Endothelial cell of umbilical vein (primary cell): ENCODE measurements at regions not wholly inside any gene's neighbourhood (a gene's known extent, or its start where the extent isn't known, plus 50 kb on each side); places are given as distances from the start of the nearest gene placed in this dataset.
"Not testable (repeated sequence)": the region's sequence is repeated elsewhere in the genome, so short reads cannot be mapped to it uniquely, and the experiment has no call there.

ENCODE experiments used
- BruUV-seq: library from RNA; stranded (reverse); fragments of 400-500 nt; replicated peaks from 2 replicates; lab custom pipeline; 2021; lab: Mats Ljungman, UMichigan
- CTCF ChIA-PET: fragments of 300-600, 350-600 bp; sonication (Branson Sonifier 250); formaldehyde crosslinking; loops from one replicate; lab custom pipeline; 2021; ENCODE audit warnings: antibody characterized with exemption, inconsistent platforms; lab: Charles Lee
- POLR2A ChIA-PET: fragments of 300-600, 350-600 bp; sonication (Branson Sonifier 250); formaldehyde crosslinking; loops from one replicate; lab custom pipeline; 2021; ENCODE audit warnings: antibody characterized with exemption, inconsistent platforms; lab: Charles Lee
- DNase-seq: peaks from one replicate; pipeline ENCODE4 v3.0.0-alpha.2; 2011; ENCODE audit warnings: low read depth, low spot score
- FAIRE-seq: peaks from 2 replicates; lab custom pipeline; 2011; peaks lifted over from hg19 to GRCh38; lab: Jason Lieb, UNC
- H2AFZ ChIP-seq: 2 replicates; pipeline ENCODE4 v1.6.0; 2012; ENCODE audit warnings: low read depth, low read length, control low read depth, inconsistent platforms
- H3K27ac ChIP-seq: 2 replicates; pipeline ENCODE4 v1.5.1; 2011; ENCODE audit warnings: low read depth, mild to moderate bottlenecking, control low read depth, low read length, moderate library complexity; ENCODE audit not compliant: insufficient read depth
- H3K27me3 ChIP-seq, 2 experiments: 2 replicates each; pipeline versions ENCODE4 v1.6.0 to v1.6.1; 2011; ENCODE audit warnings: low read length in 2 of 2, mixed read lengths in 1 of 2; ENCODE audit not compliant: control insufficient read depth in 2 of 2, insufficient read depth in 2 of 2
- H3K36me3 ChIP-seq, 2 experiments: 2 replicates in 1 of 2; 3 replicates in 1 of 2; pipeline ENCODE4 v1.5.1; 2011; ENCODE audit warnings: low read length in 2 of 2, mild to moderate bottlenecking in 1 of 2, moderate library complexity in 1 of 2; ENCODE audit not compliant: control insufficient read depth in 2 of 2, insufficient read depth in 2 of 2; ENCODE audit errors: extremely low read depth in 1 of 2
- H3K4me1 ChIP-seq: 3 replicates; pipeline ENCODE4 v1.5.1; 2011; ENCODE audit warnings: mild to moderate bottlenecking, low read length; ENCODE audit not compliant: control insufficient read depth, insufficient read depth; ENCODE audit errors: extremely low read depth
- H3K4me2 ChIP-seq: 2 replicates; pipeline ENCODE4 v1.6.1; 2011; ENCODE audit warnings: low read length, control low read depth, mixed read lengths; ENCODE audit not compliant: insufficient read depth
- H3K4me3 ChIP-seq, 3 experiments: fragments of 200-600 bp in 1 of 3; sonication (generic), shearing (Covaris generic) in 1 of 3; replicated peaks in 1 of 3; 2 replicates each; pipeline ENCODE4 v1.5.1; 2011 to 2016; ENCODE audit warnings: control low read depth in 3 of 3, low read length in 3 of 3, mild to moderate bottlenecking in 2 of 3, inconsistent platforms in 1 of 3, low read depth in 1 of 3, moderate library complexity in 1 of 3; ENCODE audit not compliant: insufficient read depth in 1 of 3
- H3K79me2 ChIP-seq: 2 replicates; pipeline ENCODE4 v1.6.0; 2012; ENCODE audit warnings: low read length, inconsistent platforms; ENCODE audit not compliant: control insufficient read depth, insufficient read depth
- H3K9ac ChIP-seq: replicated peaks from 2 replicates; pipeline ENCODE3; 2011; ENCODE audit warnings: low read length, control low read depth; ENCODE audit not compliant: insufficient read depth; ENCODE audit errors: extremely low read depth
- H3K9me1 ChIP-seq: replicated peaks from 3 replicates; pipeline ENCODE4 v1.6.0; 2011; ENCODE audit warnings: mild to moderate bottlenecking, low read length; ENCODE audit not compliant: control insufficient read depth, insufficient read depth; ENCODE audit errors: extremely low read depth
- H3K9me3 ChIP-seq: replicated peaks from 2 replicates; pipeline ENCODE4 v1.5.1; 2012; ENCODE audit warnings: low read length, inconsistent platforms; ENCODE audit not compliant: control insufficient read depth, insufficient read depth
- H4K20me1 ChIP-seq: replicated peaks from 2 replicates; pipeline ENCODE3; 2011; ENCODE audit warnings: mild to moderate bottlenecking, low read length; ENCODE audit not compliant: control insufficient read depth, insufficient read depth; ENCODE audit errors: extremely low read depth
- dilution Hi-C: fragments of 300-500 bp; cut with MboI; formaldehyde crosslinking; loops from one replicate; pipeline ENCODE4 v1.15.0; 2019; ENCODE audit warnings: low sequenced_read_pairs; ENCODE audit not compliant: extremely low pct_ligation_motif_present
- intact Hi-C: fragments of 100-400 bp; cut with micrococcal nuclease; formaldehyde crosslinking; loops from one replicate; pipeline ENCODE4 v1.10.0; 2022

DNA sequence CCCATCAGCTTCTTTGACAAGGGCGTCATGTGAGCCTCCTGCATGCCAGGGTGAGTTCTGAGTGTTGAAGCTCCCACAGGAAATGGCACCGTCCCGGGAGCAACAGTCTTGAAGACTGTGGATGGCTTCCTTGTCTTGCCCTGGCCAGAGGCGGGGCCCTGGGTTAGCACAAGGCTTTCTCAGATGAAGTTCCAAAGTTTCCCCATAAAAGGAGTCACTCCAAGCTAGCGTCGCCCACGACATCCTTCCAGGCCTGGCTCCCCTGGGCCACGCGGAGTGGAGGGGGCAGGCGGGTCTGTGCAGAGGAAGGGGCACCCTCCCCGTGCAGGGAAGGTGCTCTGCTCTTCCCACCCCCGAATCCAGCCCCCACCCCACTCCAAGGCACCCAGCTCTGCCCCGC lies 4426.1 kb upstream of the TPTE start:
- H3K27ac ChIP-seq, H3K9me1 ChIP-seq, H3K4me1 ChIP-seq, H3K4me2 ChIP-seq, H3K9ac ChIP-seq, CTCF ChIA-PET, H3K4me3 ChIP-seq, H3K36me3 ChIP-seq, DNase-seq, dilution Hi-C loops, H2AFZ ChIP-seq, BruUV-seq, H3K9me3 ChIP-seq, FAIRE-seq, POLR2A ChIA-PET, intact Hi-C loops, H4K20me1 ChIP-seq, H3K79me2 ChIP-seq, H3K27me3 ChIP-seq: not testable (repeated sequence)

DNA sequence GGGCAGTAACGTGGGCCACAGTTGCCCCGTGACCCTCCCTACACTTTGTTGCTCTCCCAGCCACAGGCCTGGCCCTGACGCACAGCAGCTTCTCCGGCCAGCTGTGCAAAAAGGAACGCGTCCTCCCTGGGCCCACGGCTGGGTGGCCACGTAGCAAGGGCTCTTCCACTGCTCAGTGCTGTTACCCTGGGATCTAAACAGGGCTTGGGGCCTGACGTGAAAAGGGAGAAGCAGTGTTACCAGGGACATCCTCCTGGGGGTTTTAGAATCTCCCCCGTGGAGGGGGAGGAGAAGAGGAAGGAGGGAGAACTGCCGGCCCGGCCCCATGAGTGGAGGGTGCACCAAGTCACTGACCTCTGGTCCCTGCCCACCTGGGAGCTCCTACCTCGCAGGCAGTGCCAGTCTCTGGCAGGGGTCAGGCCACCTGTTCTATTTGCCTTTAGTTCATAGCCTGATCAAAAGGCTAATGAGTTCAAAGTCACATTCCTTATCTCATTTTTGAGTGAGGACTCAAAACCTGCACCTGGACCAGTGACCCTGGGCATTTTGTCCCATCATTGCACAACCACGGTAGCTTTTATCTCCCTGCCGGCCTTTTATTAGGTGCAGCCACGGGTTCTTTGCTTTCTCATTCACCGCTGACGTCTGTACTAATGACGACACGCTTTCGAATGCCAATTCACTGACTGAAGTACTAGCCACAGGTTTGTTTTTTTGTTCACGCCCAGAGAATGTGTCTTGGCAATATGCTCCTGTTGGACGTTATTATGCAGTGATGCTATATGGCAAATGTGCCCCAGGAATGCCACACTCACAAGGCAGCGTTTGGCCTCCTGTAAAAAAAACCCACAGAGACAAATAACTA lies 4424.6 kb upstream of the TPTE start:
- H4K20me1 ChIP-seq, H3K27ac ChIP-seq, DNase-seq, H3K9me1 ChIP-seq, FAIRE-seq, H3K4me2 ChIP-seq, H2AFZ ChIP-seq, CTCF ChIA-PET, dilution Hi-C loops, H3K4me3 ChIP-seq, H3K79me2 ChIP-seq, intact Hi-C loops, H3K4me1 ChIP-seq, H3K36me3 ChIP-seq, BruUV-seq, H3K9ac ChIP-seq, H3K27me3 ChIP-seq, POLR2A ChIA-PET, H3K9me3 ChIP-seq: not testable (repeated sequence)

DNA sequence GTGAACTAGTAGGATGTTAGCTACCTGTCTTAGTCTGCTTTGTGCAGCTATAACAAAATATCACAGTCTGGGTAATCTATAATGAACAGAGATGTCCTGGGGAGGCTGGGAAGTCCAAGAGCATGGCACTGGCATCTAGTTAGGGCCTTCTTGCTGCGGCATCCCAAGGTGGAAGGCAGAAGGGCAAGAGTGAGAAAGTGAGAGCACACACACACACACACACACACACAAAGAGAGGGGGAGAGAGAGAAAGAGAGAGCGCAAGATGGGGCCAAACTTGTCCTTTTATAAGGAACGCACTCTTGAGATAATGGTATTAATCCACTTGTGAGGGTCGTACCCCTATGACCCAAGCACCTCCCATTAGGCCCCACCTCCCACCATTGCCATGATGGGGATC lies 4423.6 kb upstream of the TPTE start:
- H3K27ac ChIP-seq, H2AFZ ChIP-seq, H3K9me1 ChIP-seq, H3K9ac ChIP-seq, intact Hi-C loops, H3K27me3 ChIP-seq, BruUV-seq, H3K4me1 ChIP-seq, H3K79me2 ChIP-seq, H3K4me3 ChIP-seq, dilution Hi-C loops, H3K4me2 ChIP-seq, DNase-seq, H3K9me3 ChIP-seq, CTCF ChIA-PET, H3K36me3 ChIP-seq, H4K20me1 ChIP-seq, FAIRE-seq, POLR2A ChIA-PET: not testable (repeated sequence)

DNA sequence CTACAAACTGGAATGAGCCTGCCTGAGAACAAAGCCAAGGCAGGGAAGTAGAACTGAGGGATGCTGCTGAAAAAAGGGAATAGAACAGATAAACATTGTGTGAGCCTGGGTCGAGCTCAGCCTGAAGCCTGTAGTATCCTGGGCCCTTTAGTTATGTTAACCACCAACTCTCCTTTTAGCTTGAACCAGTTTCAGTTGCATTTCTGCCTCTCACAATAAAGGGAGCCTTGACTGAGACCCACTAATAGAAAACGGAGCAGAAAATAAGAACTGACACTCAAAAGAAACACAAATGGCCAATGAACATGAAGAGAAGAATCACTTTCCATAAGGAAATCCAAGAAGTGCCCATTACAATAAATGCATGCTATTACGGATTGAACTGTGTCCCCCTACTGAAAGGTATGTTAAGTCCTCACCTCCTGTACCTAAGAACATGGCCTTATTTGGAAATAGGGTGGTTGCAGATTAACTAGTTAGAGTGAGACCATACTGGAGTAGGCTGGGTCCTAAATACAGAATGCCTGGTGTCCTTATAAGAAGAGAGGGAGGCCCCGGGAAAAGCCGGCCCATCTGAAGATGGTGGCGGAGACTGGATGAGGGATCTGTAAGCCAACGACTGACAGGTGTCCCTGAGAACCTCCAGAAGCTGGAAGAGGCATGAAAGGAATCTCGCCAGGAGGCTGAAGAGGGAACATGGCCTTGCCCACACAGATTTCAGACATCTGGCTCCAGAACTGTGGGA lies 4423.0 kb upstream of the TPTE start:
- FAIRE-seq, H3K79me2 ChIP-seq, H3K9me3 ChIP-seq, CTCF ChIA-PET, H3K4me3 ChIP-seq, H3K9me1 ChIP-seq, H3K4me2 ChIP-seq, H4K20me1 ChIP-seq, H3K4me1 ChIP-seq, H3K27me3 ChIP-seq, H3K9ac ChIP-seq, BruUV-seq, POLR2A ChIA-PET, H2AFZ ChIP-seq, intact Hi-C loops, dilution Hi-C loops, H3K36me3 ChIP-seq, DNase-seq, H3K27ac ChIP-seq: not testable (repeated sequence)
